Choroid plexus epithelial cell (primary cell): ENCODE measurements at regions not wholly inside any gene's neighbourhood (a gene's known extent, or its start where the extent isn't known, plus 50 kb on each side); places are given as distances from the start of the nearest gene placed in this dataset.

Source experiments
- DNase-seq: peaks from one replicate; pipeline ENCODE4 v3.0.0-alpha.2; 2010; ENCODE audit warnings: low read depth
- H3K4me3 ChIP-seq: 2 replicates; pipeline ENCODE4 v1.5.1; 2011; ENCODE audit warnings: low read depth, mild to moderate bottlenecking, control low read depth, low read length, moderate library complexity
- CTCF ChIP-seq: conservative IDR thresholded peaks from 2 replicates; pipeline ENCODE4 v1.5.1; 2011; ENCODE audit warnings: low read depth, mild to moderate bottlenecking, control low read depth, inconsistent platforms, low read length, moderate library complexity

GRCh38 chr18:30765247-30765646 lies 277.3 kb downstream of the DSC3 start:
- DNase-seq, result no peak
- no peak overlapping the region for H3K4me3 ChIP-seq
- TF ChIP-seq CTCF, result no peak

- no peak for TF ChIP-seq CTCF
- no peak for DNase-seq
- no peak overlapping the region for H3K4me3 ChIP-seq
Observed at GRCh38 chr18:30763902-30764350, 278.6 kb downstream of the DSC3 start.

- no peak overlapping the region for H3K4me3 ChIP-seq
- TF ChIP-seq CTCF, result no peak
- no peak for DNase-seq
Observed at GRCh38 chr18:30754846-30755245, 287.7 kb downstream of the DSC3 start.

GRCh38 chr18:30748541-30748940 lies 294.0 kb downstream of the DSC3 start:
- DNase-seq, result no peak

GRCh38 chr18:30746224-30746623 lies 296.3 kb downstream of the DSC3 start:
- no peak for TF ChIP-seq CTCF
- DNase-seq, result no peak
- H3K4me3 ChIP-seq, result no peak overlapping the region

More at GRCh38 chr18:30748541-30748940, 294.0 kb downstream of the DSC3 start:
- H3K4me3 ChIP-seq, result no peak overlapping the region
- no peak for TF ChIP-seq CTCF

GRCh38 chr18:30743033-30743432 lies 299.5 kb downstream of the DSC3 start:
- no peak overlapping the region for H3K4me3 ChIP-seq
- TF ChIP-seq CTCF, result no peak
- DNase-seq, result no peak

GRCh38 chr18:30730915-30731314 lies 311.6 kb downstream of the DSC3 start:
- DNase-seq, result no peak
- H3K4me3 ChIP-seq, result no peak overlapping the region
- no peak for TF ChIP-seq CTCF
